ENCODE measurements at regions not wholly inside any gene's neighbourhood (a gene's known extent, or its start where the extent isn't known, plus 50 kb on each side); places are given as distances from the start of the nearest gene placed in this dataset.

DNA sequence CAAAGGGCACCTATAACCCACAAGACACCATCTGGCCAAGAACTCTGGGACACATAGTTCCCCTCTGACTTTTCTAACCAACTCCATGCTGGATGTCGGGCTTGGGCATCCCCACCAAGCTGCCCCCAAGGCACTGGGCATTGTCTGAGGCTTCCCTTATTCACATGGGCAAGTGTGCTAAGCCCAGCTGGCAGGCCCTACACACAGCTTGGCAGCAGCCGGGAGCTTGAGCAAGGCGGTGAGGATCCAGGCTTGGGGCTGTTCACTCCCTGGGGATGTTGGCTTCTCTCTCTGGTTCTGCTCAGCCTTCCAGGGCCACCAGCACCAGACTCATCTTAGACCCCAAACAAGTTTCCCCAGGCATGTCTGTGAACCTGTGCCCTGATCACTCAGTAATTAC lies 138.3 kb upstream of the KAZN start:
- H3K27ac ChIP-seq (replicated peaks): no peak overlapping the region
- H3K27me3 ChIP-seq (ENCODE audit: insufficient read depth, poor library complexity, severe bottlenecking): no peaks in the 10 kb centered on the region
- no peak overlapping the region for H3K4me3 ChIP-seq (replicated peaks; ENCODE audit: insufficient read depth, low read length)
- TF ChIP-seq POLR2AphosphoS5 (IDR thresholded peaks at IDR 0.05; ENCODE audit: low read depth) (no peak), SPI1 (IDR thresholded peaks at IDR 0.05; ENCODE audit: borderline replicate concordance, low read depth) (no peak)
- TF ChIP-seq, protein P1, sequence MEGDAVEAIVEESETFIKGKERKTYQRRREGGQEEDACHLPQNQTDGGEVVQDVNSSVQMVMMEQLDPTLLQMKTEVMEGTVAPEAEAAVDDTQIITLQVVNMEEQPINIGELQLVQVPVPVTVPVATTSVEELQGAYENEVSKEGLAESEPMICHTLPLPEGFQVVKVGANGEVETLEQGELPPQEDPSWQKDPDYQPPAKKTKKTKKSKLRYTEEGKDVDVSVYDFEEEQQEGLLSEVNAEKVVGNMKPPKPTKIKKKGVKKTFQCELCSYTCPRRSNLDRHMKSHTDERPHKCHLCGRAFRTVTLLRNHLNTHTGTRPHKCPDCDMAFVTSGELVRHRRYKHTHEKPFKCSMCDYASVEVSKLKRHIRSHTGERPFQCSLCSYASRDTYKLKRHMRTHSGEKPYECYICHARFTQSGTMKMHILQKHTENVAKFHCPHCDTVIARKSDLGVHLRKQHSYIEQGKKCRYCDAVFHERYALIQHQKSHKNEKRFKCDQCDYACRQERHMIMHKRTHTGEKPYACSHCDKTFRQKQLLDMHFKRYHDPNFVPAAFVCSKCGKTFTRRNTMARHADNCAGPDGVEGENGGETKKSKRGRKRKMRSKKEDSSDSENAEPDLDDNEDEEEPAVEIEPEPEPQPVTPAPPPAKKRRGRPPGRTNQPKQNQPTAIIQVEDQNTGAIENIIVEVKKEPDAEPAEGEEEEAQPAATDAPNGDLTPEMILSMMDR (IDR thresholded peaks at IDR 0.05; ENCODE audit: insufficient read depth, low read length): no peak
- DNase-seq (ENCODE audit: low read depth in 1 of 2, low spot score in 1 of 2): no peak

GRCh38 chr1:14462851-14463250 lies 135.6 kb upstream of the KAZN start:
- Histone ChIP-seq H3K27me3 (ENCODE audit: insufficient read depth, poor library complexity, severe bottlenecking) (no peaks in the 10 kb centered on the region), H3K27ac (replicated peaks) (no peak overlapping the region), H3K4me3 (replicated peaks; ENCODE audit: insufficient read depth, low read length) (no peak overlapping the region)
- no peak for DNase-seq (ENCODE audit: low read depth in 1 of 2, low spot score in 1 of 2)
- no peak for TF ChIP-seq POLR2AphosphoS5 (IDR thresholded peaks at IDR 0.05; ENCODE audit: low read depth)
- no peak for TF ChIP-seq GABPA (IDR thresholded peaks at IDR 0.05; ENCODE audit: low read depth)
- TF ChIP-seq, protein P1 (IDR thresholded peaks at IDR 0.05; ENCODE audit: insufficient read depth, low read length): no peak
- no peak for TF ChIP-seq REST (IDR thresholded peaks at IDR 0.05; ENCODE audit: insufficient replicate concordance, low read depth)

DNA sequence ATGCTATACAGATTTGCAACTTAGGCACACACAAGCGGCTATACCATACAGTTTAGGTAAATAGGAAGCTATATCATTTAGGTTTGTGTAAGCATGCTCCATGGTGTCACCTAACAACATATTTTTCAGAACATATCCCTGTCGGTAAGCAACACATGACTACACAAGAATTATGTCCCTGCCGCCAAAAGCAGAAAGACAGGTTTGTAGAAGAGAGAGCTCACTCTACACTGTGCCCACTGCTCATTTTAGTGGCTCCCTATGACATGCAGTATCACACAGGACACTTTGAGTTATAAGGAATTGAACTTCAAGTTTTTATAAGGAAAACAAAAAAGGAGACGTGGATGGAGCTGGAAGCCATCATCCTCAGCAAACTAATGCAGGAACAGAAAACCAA lies 132.5 kb upstream of the KAZN start:
- Histone ChIP-seq H3K27me3 (ENCODE audit: insufficient read depth, poor library complexity, severe bottlenecking) (no peaks in the 10 kb centered on the region), H3K4me3 (replicated peaks; ENCODE audit: insufficient read depth, low read length) (no peak overlapping the region), H3K27ac (replicated peaks) (no peak overlapping the region)
- no peak for DNase-seq (ENCODE audit: low read depth in 1 of 2, low spot score in 1 of 2)
- TF ChIP-seq, protein P1 (IDR thresholded peaks at IDR 0.05; ENCODE audit: insufficient read depth, low read length): no peak
- TF ChIP-seq SPI1 (IDR thresholded peaks at IDR 0.05; ENCODE audit: borderline replicate concordance, low read depth): no peak

DNA sequence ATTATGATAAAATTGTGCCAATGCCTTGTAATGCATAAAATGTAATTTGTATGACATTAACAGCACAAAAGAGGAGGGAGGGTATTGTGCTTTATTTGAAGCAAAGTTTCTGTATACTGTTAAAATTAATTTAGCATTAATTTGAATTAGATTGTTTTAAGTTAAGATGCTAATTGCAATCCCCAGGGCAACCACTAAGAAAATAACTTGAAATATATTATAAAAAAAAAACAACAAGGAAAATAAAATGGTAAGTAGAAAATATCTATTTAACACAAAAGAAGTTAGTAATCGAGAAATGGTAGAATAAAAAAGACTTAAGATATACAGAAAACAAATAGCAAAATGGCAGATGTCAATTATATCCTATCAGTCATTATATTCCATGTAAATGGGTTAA lies 131.4 kb upstream of the KAZN start:
- Histone ChIP-seq H3K27ac (replicated peaks) (no peak overlapping the region), H3K27me3 (ENCODE audit: insufficient read depth, poor library complexity, severe bottlenecking) (no peaks in the 10 kb centered on the region), H3K4me3 (replicated peaks; ENCODE audit: insufficient read depth, low read length) (no peak overlapping the region)
- no peak for DNase-seq (ENCODE audit: low read depth in 1 of 2, low spot score in 1 of 2)
- TF ChIP-seq POLR2AphosphoS5 (IDR thresholded peaks at IDR 0.05; ENCODE audit: low read depth) (no peak), SPI1 (IDR thresholded peaks at IDR 0.05; ENCODE audit: borderline replicate concordance, low read depth) (no peak), REST (IDR thresholded peaks at IDR 0.05; ENCODE audit: insufficient replicate concordance, low read depth) (no peak), GABPA (IDR thresholded peaks at IDR 0.05; ENCODE audit: low read depth) (no peak)
- TF ChIP-seq, protein P1 (IDR thresholded peaks at IDR 0.05; ENCODE audit: insufficient read depth, low read length): no peak
